Kidney (tissue), 13 donors: ENCODE measurements at regions not wholly inside any gene's neighbourhood (a gene's known extent, or its start where the extent isn't known, plus 50 kb on each side); places are given as distances from the start of the nearest gene placed in this dataset.

Source experiments
- DNase-seq, 5 donors: peaks; one replicate each; pipeline ENCODE4 v3.0.0-alpha.2; 2013 to 2020
- FAIRE-seq: peaks from 2 replicates; lab custom pipeline; 2012; peaks lifted over from hg19 to GRCh38; lab: Jason Lieb, UNC
- H3K27ac ChIP-seq, 2 donors: one replicate each; pipeline ENCODE4 v1.7.0; 2013; ENCODE audit warnings: low read depth in 2 of 2, low read length in 2 of 2, inconsistent platforms in 1 of 2
- H3K27me3 ChIP-seq: one replicate; pipeline ENCODE4 v1.7.1; 2013; ENCODE audit warnings: low read length, inconsistent platforms; ENCODE audit not compliant: control insufficient read depth, insufficient read depth
- H3K36me3 ChIP-seq, 3 donors: one replicate each; pipeline versions ENCODE4 v1.7.0 to v1.7.1; 2013; ENCODE audit warnings: low read length in 3 of 3, control low read depth in 1 of 3, inconsistent platforms in 1 of 3; ENCODE audit not compliant: insufficient read depth in 3 of 3, control insufficient read depth in 2 of 3
- H3K4me1 ChIP-seq, 3 donors: one replicate each; pipeline versions ENCODE4 v1.7.0 to v1.7.1; 2013; ENCODE audit warnings: low read length in 3 of 3, inconsistent platforms in 1 of 3, low read depth in 1 of 3; ENCODE audit not compliant: control insufficient read depth in 2 of 3, insufficient read depth in 2 of 3
- H3K4me3 ChIP-seq, 3 donors: one replicate each; pipeline versions ENCODE4 v1.7.0 to v1.8.1; 2013; ENCODE audit warnings: low read length in 3 of 3, control low read depth in 1 of 3, inconsistent platforms in 1 of 3
- H3K9ac ChIP-seq, 3 donors: one replicate each; pipeline versions ENCODE4 v1.7.0 to v1.7.1; 2013; ENCODE audit warnings: low read length in 3 of 3, control low read depth in 1 of 3, inconsistent platforms in 1 of 3
- H3K9me3 ChIP-seq, 3 donors: one replicate each; pipeline versions ENCODE4 v1.7.0 to v1.7.1; 2013; ENCODE audit warnings: low read length in 3 of 3, control low read depth in 1 of 3, inconsistent platforms in 1 of 3; ENCODE audit not compliant: control insufficient read depth in 2 of 3, insufficient read depth in 1 of 3
- intact Hi-C: fragments of 100-400 bp; cut with DNase I; formaldehyde crosslinking; loops from one replicate; pipeline ENCODE4 v1.11.1; 2022
- TF ChIP-seq, protein P1 (sequence below): IDR thresholded peaks from 3 replicates; pipeline ENCODE4 v1.5.1; 2012; ENCODE audit warnings: mild to moderate bottlenecking, moderate library complexity, borderline replicate concordance; ENCODE audit not compliant: insufficient read depth; ENCODE audit errors: extremely low read depth
- donor health status: control.
- donor health status: control.
- donor health status: control.
- donor health status: control.
- donor health status: control.
- donor health status: DM: yes; HTN: yes; CAD: no.
- donor health status: Normal renal cell carcinoma (clear cell type).

DNA sequence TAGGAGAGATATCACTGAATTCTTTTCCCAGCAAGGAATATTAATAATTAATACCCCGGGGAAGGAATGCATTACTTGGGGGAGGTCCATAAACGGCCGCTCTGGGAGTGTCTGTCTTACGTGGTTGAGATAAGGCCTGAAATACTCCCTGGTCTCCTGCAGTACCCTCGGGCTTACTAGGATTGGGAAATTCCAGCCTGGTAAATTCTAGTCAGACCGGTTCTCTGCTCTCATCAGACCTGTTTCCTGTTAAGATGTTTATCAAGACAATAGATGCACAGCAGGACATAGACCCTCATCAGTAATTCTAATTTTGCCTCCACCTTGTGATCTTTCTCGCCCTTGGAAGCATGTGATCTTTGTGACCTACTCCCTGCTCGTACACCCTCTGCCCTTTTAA is 162.8 kb upstream of the KCND2 start:
- FAIRE-seq: no peak
- Histone ChIP-seq H3K27ac (no peak overlapping the region), H3K27me3 (no peaks in the 10 kb centered on the region), H3K4me1 (no peaks in the 10 kb centered on the region), H3K9me3 (peaks cover 0 to 4% (median 0%) of the 10 kb centered on the region in 3 donors), H3K4me3 (no peak overlapping the region), H3K36me3 (no peaks in the 10 kb centered on the region), H3K9ac (no peak overlapping the region)
- intact Hi-C loops: no loop called here
- no peak for DNase-seq
- TF ChIP-seq, protein P1, sequence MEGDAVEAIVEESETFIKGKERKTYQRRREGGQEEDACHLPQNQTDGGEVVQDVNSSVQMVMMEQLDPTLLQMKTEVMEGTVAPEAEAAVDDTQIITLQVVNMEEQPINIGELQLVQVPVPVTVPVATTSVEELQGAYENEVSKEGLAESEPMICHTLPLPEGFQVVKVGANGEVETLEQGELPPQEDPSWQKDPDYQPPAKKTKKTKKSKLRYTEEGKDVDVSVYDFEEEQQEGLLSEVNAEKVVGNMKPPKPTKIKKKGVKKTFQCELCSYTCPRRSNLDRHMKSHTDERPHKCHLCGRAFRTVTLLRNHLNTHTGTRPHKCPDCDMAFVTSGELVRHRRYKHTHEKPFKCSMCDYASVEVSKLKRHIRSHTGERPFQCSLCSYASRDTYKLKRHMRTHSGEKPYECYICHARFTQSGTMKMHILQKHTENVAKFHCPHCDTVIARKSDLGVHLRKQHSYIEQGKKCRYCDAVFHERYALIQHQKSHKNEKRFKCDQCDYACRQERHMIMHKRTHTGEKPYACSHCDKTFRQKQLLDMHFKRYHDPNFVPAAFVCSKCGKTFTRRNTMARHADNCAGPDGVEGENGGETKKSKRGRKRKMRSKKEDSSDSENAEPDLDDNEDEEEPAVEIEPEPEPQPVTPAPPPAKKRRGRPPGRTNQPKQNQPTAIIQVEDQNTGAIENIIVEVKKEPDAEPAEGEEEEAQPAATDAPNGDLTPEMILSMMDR: no peak

DNA sequence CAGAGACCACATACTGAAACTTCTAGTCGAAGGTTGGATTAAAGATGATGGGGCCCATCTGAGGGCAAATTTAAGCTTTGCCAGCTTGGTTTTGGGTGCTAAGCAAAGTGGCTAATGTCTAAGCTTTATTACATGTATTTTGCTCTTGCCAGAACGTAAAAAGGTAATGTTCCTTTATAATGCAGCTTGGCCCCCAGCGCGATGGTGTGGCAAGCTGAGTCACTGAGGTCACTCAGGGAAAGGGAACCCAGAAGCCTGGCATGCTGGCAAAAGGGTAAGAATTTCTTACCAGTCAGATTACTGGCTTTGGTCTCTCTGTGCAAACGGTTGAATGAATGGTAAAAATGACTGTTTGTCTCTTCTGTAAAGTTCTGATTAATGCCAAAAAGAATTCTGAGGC is 158.3 kb upstream of the KCND2 start:
- Histone ChIP-seq H3K4me1 (no peaks in the 10 kb centered on the region), H3K36me3 (no peaks in the 10 kb centered on the region), H3K27me3 (no peaks in the 10 kb centered on the region), H3K27ac (no peak overlapping the region), H3K9ac (no peak overlapping the region), H3K9me3 (peaks cover 0 to 4% (median 0%) of the 10 kb centered on the region in 3 donors), H3K4me3 (no peak overlapping the region)
- TF ChIP-seq, protein P1: no peak
- FAIRE-seq (no peak), DNase-seq (no peak)
- intact Hi-C loops: no loop called here

DNA sequence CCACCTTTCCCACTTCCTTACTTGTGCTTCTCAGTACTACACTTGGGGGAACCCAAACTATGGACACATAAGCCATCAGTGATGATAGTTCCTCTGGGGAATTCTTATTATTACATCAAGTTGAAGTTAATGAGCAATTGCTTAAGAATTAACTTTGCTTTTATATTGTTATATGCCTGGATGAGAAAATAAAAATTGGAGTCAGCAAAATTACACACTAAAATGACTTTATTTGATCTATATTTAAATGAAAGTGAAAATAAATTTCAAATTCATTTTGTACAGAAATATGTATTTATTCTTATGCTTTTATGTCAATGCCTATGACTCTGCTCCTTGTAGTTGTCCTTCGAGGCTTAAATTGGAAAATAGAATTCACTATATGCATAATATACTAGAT is 149.4 kb upstream of the KCND2 start:
- Histone ChIP-seq H3K9ac (no peak overlapping the region), H3K27ac (no peak overlapping the region), H3K4me3 (no peak overlapping the region), H3K27me3 (no peaks in the 10 kb centered on the region), H3K9me3 (no peaks in the 10 kb centered on the region), H3K4me1 (no peaks in the 10 kb centered on the region), H3K36me3 (no peaks in the 10 kb centered on the region)
- TF ChIP-seq, protein P1: no peak
- DNase-seq (no peak), FAIRE-seq (no peak)
- intact Hi-C loops: no loop called here
